ENCODE measurements at regions not wholly inside any gene's neighbourhood (a gene's known extent, or its start where the extent isn't known, plus 50 kb on each side); places are given as distances from the start of the nearest gene placed in this dataset.
"Not testable (repeated sequence)": the region's sequence is repeated elsewhere in the genome, so short reads cannot be mapped to it uniquely, and the experiment has no call there.

GRCh38 chr17:45601013-45601412 is 110.5 kb upstream of the PLEKHM1 start:
- TF ChIP-seq CTCF (IDR thresholded peaks at IDR 0.05 in 8 of 11, conservative IDR thresholded peaks at IDR 0.05 in 3 of 11); POLR2A (IDR thresholded peaks at IDR 0.05); POLR2AphosphoS5 (IDR thresholded peaks at IDR 0.05): not testable (repeated sequence)
